ENCODE measurements at regions not wholly inside any gene's neighbourhood (a gene's known extent, or its start where the extent isn't known, plus 50 kb on each side); places are given as distances from the start of the nearest gene placed in this dataset.

DNA sequence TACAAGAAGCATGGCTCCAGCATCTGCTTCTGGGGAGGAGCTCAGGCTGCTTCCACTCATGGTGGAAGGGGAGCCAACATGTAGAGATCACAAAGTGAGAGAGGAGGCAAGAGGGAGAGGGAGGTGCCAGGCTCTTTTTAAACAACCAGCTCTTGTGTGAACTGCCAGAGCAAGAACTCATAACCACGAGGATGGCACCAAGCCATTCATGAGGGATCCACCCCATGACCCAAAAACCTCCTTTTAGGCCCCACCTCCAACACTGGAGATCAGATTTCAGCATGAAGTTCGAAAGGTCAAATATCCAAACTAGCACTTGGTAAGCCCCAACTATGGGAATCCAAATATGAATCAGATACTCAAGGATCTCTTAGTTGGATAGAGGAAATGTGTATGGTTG, 131.2 kb downstream of the RXFP2 start:
- TF ChIP-seq, protein P1, sequence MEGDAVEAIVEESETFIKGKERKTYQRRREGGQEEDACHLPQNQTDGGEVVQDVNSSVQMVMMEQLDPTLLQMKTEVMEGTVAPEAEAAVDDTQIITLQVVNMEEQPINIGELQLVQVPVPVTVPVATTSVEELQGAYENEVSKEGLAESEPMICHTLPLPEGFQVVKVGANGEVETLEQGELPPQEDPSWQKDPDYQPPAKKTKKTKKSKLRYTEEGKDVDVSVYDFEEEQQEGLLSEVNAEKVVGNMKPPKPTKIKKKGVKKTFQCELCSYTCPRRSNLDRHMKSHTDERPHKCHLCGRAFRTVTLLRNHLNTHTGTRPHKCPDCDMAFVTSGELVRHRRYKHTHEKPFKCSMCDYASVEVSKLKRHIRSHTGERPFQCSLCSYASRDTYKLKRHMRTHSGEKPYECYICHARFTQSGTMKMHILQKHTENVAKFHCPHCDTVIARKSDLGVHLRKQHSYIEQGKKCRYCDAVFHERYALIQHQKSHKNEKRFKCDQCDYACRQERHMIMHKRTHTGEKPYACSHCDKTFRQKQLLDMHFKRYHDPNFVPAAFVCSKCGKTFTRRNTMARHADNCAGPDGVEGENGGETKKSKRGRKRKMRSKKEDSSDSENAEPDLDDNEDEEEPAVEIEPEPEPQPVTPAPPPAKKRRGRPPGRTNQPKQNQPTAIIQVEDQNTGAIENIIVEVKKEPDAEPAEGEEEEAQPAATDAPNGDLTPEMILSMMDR (IDR thresholded peaks at IDR 0.05): no peak
- TF ChIP-seq EZH2 (IDR thresholded peaks at IDR 0.05; ENCODE audit: borderline replicate concordance, insufficient read depth, low read depth, low read length, poor library complexity, severe bottlenecking): no peak

All from B cell (primary cell).